ENCODE measurements at regions not wholly inside any gene's neighbourhood (a gene's known extent, or its start where the extent isn't known, plus 50 kb on each side); places are given as distances from the start of the nearest gene placed in this dataset.
"Not testable (repeated sequence)": the region's sequence is repeated elsewhere in the genome, so short reads cannot be mapped to it uniquely, and the experiment has no call there.

DNA sequence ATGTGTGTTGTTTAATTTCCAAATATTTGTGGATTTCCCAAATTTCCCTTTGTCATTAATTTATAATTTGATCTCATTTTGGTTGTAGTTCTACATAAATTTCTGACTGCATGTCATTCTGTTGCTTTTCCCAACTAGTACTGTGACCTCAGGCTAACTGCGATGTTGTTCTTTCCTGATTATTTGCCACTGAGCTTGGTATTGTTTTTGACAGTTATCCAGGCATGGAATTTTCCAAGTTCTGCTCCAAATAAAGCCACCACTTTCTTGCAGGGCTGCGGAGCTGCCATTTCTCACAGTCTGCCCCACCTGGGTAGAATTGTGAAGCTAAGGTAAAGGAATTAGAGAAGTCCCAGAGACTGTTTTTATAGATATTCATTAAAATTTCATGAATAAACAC is 328.8 kb downstream of the ZNF674 start:
- Histone ChIP-seq H3K27me3 (ENCODE audit: control insufficient read depth, insufficient read depth, low read length) (no peaks in the 10 kb centered on the region), H3K9ac (ENCODE audit: low read depth, low read length) (no peak overlapping the region), H3K36me3 (ENCODE audit: control insufficient read depth, insufficient read depth, low read length) (no peaks in the 10 kb centered on the region), H3K4me1 (ENCODE audit: control insufficient read depth, insufficient read depth, low read length) (peaks cover 5% of the 10 kb centered on the region), H3K9me3 (ENCODE audit: control insufficient read depth, insufficient read depth, low read length) (no peaks in the 10 kb centered on the region), H3K4me3 (ENCODE audit: low read depth, low read length) (no peak overlapping the region)

DNA sequence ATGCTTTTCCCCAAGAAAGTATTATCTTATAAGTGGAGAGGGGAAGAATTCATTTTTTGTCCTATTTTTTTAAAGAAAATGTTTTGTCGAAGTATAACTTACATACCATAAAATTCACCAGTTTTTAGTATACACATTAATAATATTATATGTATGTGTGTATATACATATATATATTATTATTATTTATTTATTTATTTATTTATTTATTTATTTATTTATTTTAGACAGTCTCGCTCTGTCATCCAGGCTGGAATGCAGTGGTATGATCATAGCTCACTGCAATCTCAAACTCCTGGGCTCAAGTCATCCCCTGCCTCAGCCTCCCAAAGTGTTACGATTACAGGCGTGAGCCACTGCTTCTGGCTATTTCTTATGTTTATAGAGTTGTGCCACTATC is 334.1 kb downstream of the ZNF674 start:
- Histone ChIP-seq H3K27me3 (ENCODE audit: control insufficient read depth, insufficient read depth, low read length) (no peaks in the 10 kb centered on the region), H3K9me3 (ENCODE audit: control insufficient read depth, insufficient read depth, low read length) (no peaks in the 10 kb centered on the region), H3K4me3 (ENCODE audit: low read depth, low read length) (no peak overlapping the region), H3K9ac (ENCODE audit: low read depth, low read length) (no peak overlapping the region), H3K4me1 (ENCODE audit: control insufficient read depth, insufficient read depth, low read length) (no peaks in the 10 kb centered on the region), H3K36me3 (ENCODE audit: control insufficient read depth, insufficient read depth, low read length) (no peaks in the 10 kb centered on the region)

GRCh38 chrX:46209768-46210167 is 335.5 kb downstream of the ZNF674 start:
- Histone ChIP-seq H3K36me3 (ENCODE audit: control insufficient read depth, insufficient read depth, low read length) (no peaks in the 10 kb centered on the region), H3K9me3 (ENCODE audit: control insufficient read depth, insufficient read depth, low read length) (no peaks in the 10 kb centered on the region)

GRCh38 chrX:46209037-46209436 is 336.2 kb downstream of the ZNF674 start:
- H3K4me1 ChIP-seq (ENCODE audit: control insufficient read depth, insufficient read depth, low read length) = no peaks in the 10 kb centered on the region
- H3K27me3 ChIP-seq (ENCODE audit: control insufficient read depth, insufficient read depth, low read length) = no peaks in the 10 kb centered on the region
- H3K9me3 ChIP-seq (ENCODE audit: control insufficient read depth, insufficient read depth, low read length) = no peaks in the 10 kb centered on the region
- H3K4me3 ChIP-seq (ENCODE audit: low read depth, low read length) = no peak overlapping the region
- no peaks in the 10 kb centered on the region for H3K36me3 ChIP-seq (ENCODE audit: control insufficient read depth, insufficient read depth, low read length)
- no peak overlapping the region for H3K9ac ChIP-seq (ENCODE audit: low read depth, low read length)

More at GRCh38 chrX:46209768-46210167, 335.5 kb downstream of the ZNF674 start:
- H3K4me3 ChIP-seq (ENCODE audit: low read depth, low read length) = no peak overlapping the region
- H3K4me1 ChIP-seq (ENCODE audit: control insufficient read depth, insufficient read depth, low read length) = no peaks in the 10 kb centered on the region
- H3K27me3 ChIP-seq (ENCODE audit: control insufficient read depth, insufficient read depth, low read length) = no peaks in the 10 kb centered on the region
- H3K9ac ChIP-seq (ENCODE audit: low read depth, low read length) = no peak overlapping the region

DNA sequence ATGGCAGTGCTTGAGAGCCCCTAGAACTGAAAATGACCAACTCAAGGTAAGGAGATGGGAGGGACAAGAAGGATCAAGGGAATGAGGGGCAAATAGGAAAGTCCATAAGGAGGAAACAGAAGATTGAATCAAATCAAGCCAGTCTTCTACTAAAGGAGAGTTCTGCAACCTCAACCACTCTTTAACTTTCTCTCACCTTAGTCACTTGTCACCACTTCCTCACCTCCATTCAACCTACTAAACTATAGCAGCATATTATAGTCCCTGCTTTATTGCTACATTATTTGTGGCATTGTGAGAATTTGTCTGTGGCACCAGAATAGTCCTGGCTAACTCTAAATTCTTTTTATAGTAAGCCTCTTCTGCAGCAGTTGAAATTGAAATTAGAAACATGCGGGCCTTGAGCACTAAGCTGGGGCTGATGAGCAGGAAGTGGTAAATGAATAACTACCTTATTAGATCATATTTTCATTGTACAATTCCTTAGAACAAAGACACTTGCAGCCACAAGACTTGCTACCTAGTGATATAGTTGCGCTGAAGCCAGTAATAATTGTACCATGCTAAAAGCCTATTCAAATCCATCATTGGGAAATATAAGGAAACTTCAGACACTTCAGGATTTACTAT is 336.9 kb downstream of the ZNF674 start:
- Histone ChIP-seq H3K9ac (ENCODE audit: low read depth, low read length) (no peak overlapping the region), H3K27me3 (ENCODE audit: control insufficient read depth, insufficient read depth, low read length) (no peaks in the 10 kb centered on the region), H3K4me1 (ENCODE audit: control insufficient read depth, insufficient read depth, low read length) (no peaks in the 10 kb centered on the region), H3K36me3 (ENCODE audit: control insufficient read depth, insufficient read depth, low read length) (no peaks in the 10 kb centered on the region), H3K9me3 (ENCODE audit: control insufficient read depth, insufficient read depth, low read length) (no peaks in the 10 kb centered on the region), H3K4me3 (ENCODE audit: low read depth, low read length) (no peak overlapping the region)

DNA sequence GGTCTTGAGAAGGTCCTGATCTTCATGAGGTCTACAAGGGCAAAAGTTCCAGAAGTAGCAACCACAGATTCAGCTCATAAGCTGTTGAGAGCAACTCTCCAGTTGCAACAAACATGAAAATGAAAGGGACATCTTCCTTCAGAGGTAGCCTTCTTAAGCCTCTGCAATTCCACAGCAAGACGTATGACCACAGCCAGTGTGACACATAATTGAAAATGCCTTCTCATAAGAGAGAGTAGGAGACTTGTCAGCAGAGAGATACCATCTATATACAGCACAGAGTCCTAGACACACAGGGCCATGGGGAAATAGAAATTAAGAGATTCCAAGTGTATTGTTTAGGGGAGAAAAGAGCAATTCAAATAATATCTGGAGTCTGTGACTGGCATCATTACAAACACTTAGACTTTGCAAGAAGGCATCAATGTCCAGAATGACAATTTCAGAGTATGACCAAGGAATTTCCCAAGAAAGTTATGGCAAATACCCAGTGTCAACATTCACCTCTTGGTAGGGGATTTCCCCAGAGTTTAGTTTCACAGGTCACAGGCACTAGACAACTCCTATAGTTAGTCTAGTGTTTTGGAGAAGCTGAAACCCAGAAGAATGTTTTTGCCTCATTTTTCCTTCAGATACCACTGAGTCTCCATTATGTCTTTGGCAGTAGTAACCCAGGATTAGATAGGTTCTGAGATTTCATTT is 340.3 kb downstream of the ZNF674 start:
- Histone ChIP-seq H3K9ac (ENCODE audit: low read depth, low read length) (no peak overlapping the region), H3K27me3 (ENCODE audit: control insufficient read depth, insufficient read depth, low read length) (no peaks in the 10 kb centered on the region), H3K36me3 (ENCODE audit: control insufficient read depth, insufficient read depth, low read length) (no peaks in the 10 kb centered on the region), H3K9me3 (ENCODE audit: control insufficient read depth, insufficient read depth, low read length) (no peaks in the 10 kb centered on the region), H3K4me3 (ENCODE audit: low read depth, low read length) (no peak overlapping the region), H3K4me1 (ENCODE audit: control insufficient read depth, insufficient read depth, low read length) (no peaks in the 10 kb centered on the region)

- Histone ChIP-seq H3K27me3 (ENCODE audit: control insufficient read depth, insufficient read depth, low read length) (no peaks in the 10 kb centered on the region), H3K9me3 (ENCODE audit: control insufficient read depth, insufficient read depth, low read length) (no peaks in the 10 kb centered on the region), H3K36me3 (ENCODE audit: control insufficient read depth, insufficient read depth, low read length) (no peaks in the 10 kb centered on the region)
Measured at GRCh38 chrX:46202733-46203514, 342.3 kb downstream of the ZNF674 start.

DNA sequence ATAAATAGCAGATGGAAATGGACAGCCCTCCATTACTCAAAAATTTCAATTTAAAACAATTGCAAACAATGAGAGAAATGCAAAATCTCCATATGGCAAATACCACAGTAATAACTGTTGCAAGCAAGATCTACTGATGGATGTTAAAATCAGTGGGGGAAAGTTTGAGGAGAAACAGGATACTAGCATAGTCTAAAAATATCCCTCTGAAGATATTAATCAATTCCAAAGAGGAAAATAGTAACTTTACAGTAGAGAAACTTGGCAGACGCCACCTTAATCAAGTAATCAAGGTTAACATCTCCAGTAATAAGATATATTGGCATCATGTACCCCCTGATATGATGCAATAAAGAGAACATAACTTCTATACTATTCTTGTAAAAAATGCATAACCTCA is 344.8 kb downstream of the ZNF674 start:
- Histone ChIP-seq H3K4me3 (ENCODE audit: low read depth, low read length) (no peak overlapping the region), H3K27me3 (ENCODE audit: control insufficient read depth, insufficient read depth, low read length) (no peaks in the 10 kb centered on the region)

More at GRCh38 chrX:46202733-46203514, 342.3 kb downstream of the ZNF674 start:
- H3K9ac ChIP-seq (ENCODE audit: low read depth, low read length) = no peak overlapping the region
- no peak overlapping the region for H3K4me3 ChIP-seq (ENCODE audit: low read depth, low read length)
- no peaks in the 10 kb centered on the region for H3K4me1 ChIP-seq (ENCODE audit: control insufficient read depth, insufficient read depth, low read length)

DNA sequence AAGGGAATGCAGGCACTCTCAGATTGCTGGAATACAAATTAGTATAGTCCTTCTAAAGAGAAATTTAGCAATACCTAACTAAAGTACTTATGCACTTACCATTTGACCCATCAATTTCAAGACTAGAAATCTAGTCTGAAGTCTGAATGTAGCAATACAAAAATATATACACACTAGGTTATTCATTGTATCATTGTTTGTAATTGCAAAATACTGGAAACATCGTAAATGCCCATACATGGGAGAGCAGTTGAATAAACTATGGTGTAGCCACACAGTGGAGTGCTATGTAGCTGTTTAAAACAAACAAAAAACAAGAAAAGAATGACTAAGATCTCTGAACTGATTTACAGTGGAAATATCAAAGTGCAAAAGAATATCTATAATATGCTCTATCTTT is 346.4 kb downstream of the ZNF674 start:
- Histone ChIP-seq H3K4me1 (ENCODE audit: control insufficient read depth, insufficient read depth, low read length) (no peaks in the 10 kb centered on the region), H3K9me3 (ENCODE audit: control insufficient read depth, insufficient read depth, low read length) (peaks cover 3% of the 10 kb centered on the region), H3K36me3 (ENCODE audit: control insufficient read depth, insufficient read depth, low read length) (no peaks in the 10 kb centered on the region), H3K4me3 (ENCODE audit: low read depth, low read length) (no peak overlapping the region), H3K9ac (ENCODE audit: low read depth, low read length) (no peak overlapping the region), H3K27me3 (ENCODE audit: control insufficient read depth, insufficient read depth, low read length) (no peaks in the 10 kb centered on the region)

More for the DNA sequence above, 344.8 kb downstream of the ZNF674 start:
- Histone ChIP-seq H3K4me1 (ENCODE audit: control insufficient read depth, insufficient read depth, low read length) (no peaks in the 10 kb centered on the region), H3K36me3 (ENCODE audit: control insufficient read depth, insufficient read depth, low read length) (no peaks in the 10 kb centered on the region), H3K9ac (ENCODE audit: low read depth, low read length) (no peak overlapping the region), H3K9me3 (ENCODE audit: control insufficient read depth, insufficient read depth, low read length) (no peaks in the 10 kb centered on the region)

DNA sequence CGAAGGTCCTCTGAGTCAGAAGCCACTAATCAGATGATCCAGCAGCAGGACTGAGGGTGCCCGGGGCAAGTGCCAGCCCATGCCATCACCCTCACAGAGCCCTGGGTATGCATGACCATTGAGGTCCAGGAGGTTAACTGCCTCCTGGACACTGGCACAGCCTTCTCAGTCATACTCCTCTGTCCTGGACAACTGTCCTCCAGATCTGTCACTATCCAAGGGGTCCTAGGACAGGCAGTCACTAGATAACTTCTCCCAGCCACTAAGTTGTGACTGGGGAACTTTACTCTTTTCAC is 358.5 kb downstream of the ZNF674 start:
- not testable (repeated sequence) for H3K4me3 ChIP-seq (ENCODE audit: low read depth, low read length); H3K36me3 ChIP-seq (ENCODE audit: control insufficient read depth, insufficient read depth, low read length); H3K9me3 ChIP-seq (ENCODE audit: control insufficient read depth, insufficient read depth, low read length); H3K27me3 ChIP-seq (ENCODE audit: control insufficient read depth, insufficient read depth, low read length); H3K4me1 ChIP-seq (ENCODE audit: control insufficient read depth, insufficient read depth, low read length); H3K9ac ChIP-seq (ENCODE audit: low read depth, low read length)

DNA sequence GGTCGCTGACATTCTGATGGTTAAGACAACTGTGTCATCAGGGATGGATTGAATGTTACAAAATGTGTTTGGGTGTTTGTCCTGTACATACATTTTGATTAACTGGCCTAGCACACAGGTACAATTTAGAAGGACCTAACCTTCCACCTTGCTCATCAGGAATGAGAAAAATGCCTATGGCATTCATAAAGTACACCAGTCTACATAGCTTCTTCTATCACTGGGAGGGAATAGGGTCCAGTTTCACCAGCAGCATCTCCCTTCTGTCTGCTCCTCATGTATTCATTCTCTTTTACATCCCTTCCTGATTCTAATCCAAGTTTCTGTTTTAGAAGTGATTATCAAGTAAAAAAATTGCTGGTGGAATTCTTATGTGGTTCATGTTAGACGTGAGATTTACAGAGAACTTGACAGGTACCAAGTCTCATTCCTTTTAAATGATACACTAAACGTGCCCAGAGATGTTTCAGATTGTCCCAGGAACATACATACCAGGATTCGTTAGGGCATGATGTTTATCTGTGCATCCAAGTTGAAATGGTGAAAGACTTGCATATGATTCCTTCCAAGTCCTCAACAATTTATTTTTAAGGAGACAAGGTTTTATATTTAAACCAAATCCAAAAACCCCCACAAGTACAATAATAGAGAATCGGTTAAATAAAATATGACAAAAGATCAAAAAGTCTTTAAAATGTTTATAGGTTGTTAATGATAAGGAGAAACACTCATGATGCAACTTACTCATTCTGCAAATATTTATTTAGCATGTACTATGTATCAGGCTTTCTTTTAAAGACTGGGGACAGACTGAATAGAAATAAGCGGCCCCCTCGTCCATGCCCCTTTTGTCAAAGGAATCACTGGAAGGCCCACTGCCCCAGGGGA is 359.1 kb downstream of the ZNF674 start:
- H3K4me3 ChIP-seq (ENCODE audit: low read depth, low read length) = no peak overlapping the region
- H3K36me3 ChIP-seq (ENCODE audit: control insufficient read depth, insufficient read depth, low read length) = no peaks in the 10 kb centered on the region
- H3K9me3 ChIP-seq (ENCODE audit: control insufficient read depth, insufficient read depth, low read length) = no peaks in the 10 kb centered on the region
- H3K27me3 ChIP-seq (ENCODE audit: control insufficient read depth, insufficient read depth, low read length) = no peaks in the 10 kb centered on the region
- H3K9ac ChIP-seq (ENCODE audit: low read depth, low read length) = no peak overlapping the region
- no peaks in the 10 kb centered on the region for H3K4me1 ChIP-seq (ENCODE audit: control insufficient read depth, insufficient read depth, low read length)
